ENCODE measurements at regions not wholly inside any gene's neighbourhood (a gene's known extent, or its start where the extent isn't known, plus 50 kb on each side); places are given as distances from the start of the nearest gene placed in this dataset.
A peak's percentile ranks its signal among the peaks of the same experiment; 100 is the strongest.

DNA sequence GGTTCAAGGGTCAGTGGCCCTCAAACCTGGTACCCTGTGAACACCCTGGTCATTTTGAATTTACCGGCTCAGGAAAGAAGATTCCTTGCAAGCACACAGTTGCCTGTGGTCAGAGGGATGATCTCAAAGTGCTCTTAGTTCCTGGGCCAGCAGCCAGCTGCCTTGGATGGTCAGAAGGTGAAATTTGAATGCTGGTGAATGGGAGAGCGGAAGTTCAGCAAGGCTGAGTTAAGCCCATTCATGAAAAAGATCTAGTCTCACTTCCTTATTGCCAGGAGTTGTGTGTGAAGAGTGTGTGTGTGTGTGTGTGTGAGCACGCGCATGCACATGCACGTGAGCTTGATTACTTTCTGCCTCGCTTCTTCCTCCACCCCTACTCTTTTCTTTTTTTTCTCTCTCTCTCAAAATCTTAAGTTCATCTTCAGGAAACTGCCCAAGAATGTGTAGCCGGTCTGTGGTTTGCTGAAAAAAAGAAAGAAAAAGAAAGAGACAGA, 155.5 kb upstream of the CCND2 start (continued):
- TF ChIP-seq, protein P1, sequence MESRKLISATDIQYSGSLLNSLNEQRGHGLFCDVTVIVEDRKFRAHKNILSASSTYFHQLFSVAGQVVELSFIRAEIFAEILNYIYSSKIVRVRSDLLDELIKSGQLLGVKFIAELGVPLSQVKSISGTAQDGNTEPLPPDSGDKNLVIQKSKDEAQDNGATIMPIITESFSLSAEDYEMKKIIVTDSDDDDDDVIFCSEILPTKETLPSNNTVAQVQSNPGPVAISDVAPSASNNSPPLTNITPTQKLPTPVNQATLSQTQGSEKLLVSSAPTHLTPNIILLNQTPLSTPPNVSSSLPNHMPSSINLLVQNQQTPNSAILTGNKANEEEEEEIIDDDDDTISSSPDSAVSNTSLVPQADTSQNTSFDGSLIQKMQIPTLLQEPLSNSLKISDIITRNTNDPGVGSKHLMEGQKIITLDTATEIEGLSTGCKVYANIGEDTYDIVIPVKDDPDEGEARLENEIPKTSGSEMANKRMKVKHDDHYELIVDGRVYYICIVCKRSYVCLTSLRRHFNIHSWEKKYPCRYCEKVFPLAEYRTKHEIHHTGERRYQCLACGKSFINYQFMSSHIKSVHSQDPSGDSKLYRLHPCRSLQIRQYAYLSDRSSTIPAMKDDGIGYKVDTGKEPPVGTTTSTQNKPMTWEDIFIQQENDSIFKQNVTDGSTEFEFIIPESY (IDR thresholded peaks at IDR 0.05) = no peak
- TF ChIP-seq YBX1 (IDR thresholded peaks at IDR 0.05) = no peak
- TF ChIP-seq MYB (IDR thresholded peaks at IDR 0.05; ENCODE audit: borderline replicate concordance, low read depth, low read length) = no peak
- TF ChIP-seq PAX8 (IDR thresholded peaks at IDR 0.05) = peak; percentile 77; the same call in 1 of the 2 replicates
- TF ChIP-seq PAX5 (IDR thresholded peaks at IDR 0.05; ENCODE audit: borderline replicate concordance, low read depth, low read length) = peak; percentile 90
- TF ChIP-seq GABPA (IDR thresholded peaks at IDR 0.05; ENCODE audit: low read depth) = peak; percentile 50; the same call in 1 of the 2 replicates
- TF ChIP-seq EP300 (IDR thresholded peaks at IDR 0.05; ENCODE audit: borderline replicate concordance in 1 of 2, control insufficient read depth in 1 of 2, low read depth in 2 of 2, low read length in 2 of 2) = peak; percentile 83 to 94; a peak in 3 of 4 replicates
- TF ChIP-seq HDAC2 (IDR thresholded peaks at IDR 0.05) = no peak
- TF ChIP-seq RAD21 (IDR thresholded peaks at IDR 0.05; ENCODE audit: insufficient read depth, low read depth, low read length) = no peak
- TF ChIP-seq NR2F1 (conservative IDR thresholded peaks at IDR 0.05) = peak; percentile 90
- no peak for TF ChIP-seq FOS (IDR thresholded peaks at IDR 0.05; ENCODE audit: borderline replicate concordance, extremely low read depth, insufficient read length)
- TF ChIP-seq BMI1 (IDR thresholded peaks at IDR 0.05; ENCODE audit: borderline replicate concordance) = peak; percentile 49; the same call in 1 of the 2 replicates
- peak; percentile 89 for TF ChIP-seq ZNF24 (IDR thresholded peaks at IDR 0.05)
- peak; percentile 87 for TF ChIP-seq GATAD2B (conservative IDR thresholded peaks at IDR 0.05; ENCODE audit: low read depth)
- TF ChIP-seq PML (IDR thresholded peaks at IDR 0.05; ENCODE audit: low read length) = no peak
- TF ChIP-seq TCF3 (IDR thresholded peaks at IDR 0.05; ENCODE audit: borderline replicate concordance, insufficient read depth, low read depth, low read length) = peak; percentile 62; the same call in 1 of the 2 replicates
- TF ChIP-seq ZBED1 (IDR thresholded peaks at IDR 0.05; ENCODE audit: borderline replicate concordance) = peak; percentile 69; the same call in 1 of the 2 replicates
- no peak for TF ChIP-seq RBBP5 (conservative IDR thresholded peaks at IDR 0.05)
- TF ChIP-seq SMAD5 (IDR thresholded peaks at IDR 0.05; ENCODE audit: low read depth) = no peak
- TF ChIP-seq, protein P2, sequence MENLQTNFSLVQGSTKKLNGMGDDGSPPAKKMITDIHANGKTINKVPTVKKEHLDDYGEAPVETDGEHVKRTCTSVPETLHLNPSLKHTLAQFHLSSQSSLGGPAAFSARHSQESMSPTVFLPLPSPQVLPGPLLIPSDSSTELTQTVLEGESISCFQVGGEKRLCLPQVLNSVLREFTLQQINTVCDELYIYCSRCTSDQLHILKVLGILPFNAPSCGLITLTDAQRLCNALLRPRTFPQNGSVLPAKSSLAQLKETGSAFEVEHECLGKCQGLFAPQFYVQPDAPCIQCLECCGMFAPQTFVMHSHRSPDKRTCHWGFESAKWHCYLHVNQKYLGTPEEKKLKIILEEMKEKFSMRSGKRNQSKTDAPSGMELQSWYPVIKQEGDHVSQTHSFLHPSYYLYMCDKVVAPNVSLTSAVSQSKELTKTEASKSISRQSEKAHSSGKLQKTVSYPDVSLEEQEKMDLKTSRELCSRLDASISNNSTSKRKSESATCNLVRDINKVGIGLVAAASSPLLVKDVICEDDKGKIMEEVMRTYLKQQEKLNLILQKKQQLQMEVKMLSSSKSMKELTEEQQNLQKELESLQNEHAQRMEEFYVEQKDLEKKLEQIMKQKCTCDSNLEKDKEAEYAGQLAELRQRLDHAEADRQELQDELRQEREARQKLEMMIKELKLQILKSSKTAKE (IDR thresholded peaks at IDR 0.05; ENCODE audit: low read depth, poor library complexity, severe bottlenecking) = peak; percentile 93
